Esophagus mucosa (tissue), 1 donor: ENCODE measurements at regions not wholly inside any gene's neighbourhood (a gene's known extent, or its start where the extent isn't known, plus 50 kb on each side); places are given as distances from the start of the nearest gene placed in this dataset.

Experiments
- ATAC-seq: fragments of 200-7000 bp; cut with Tn5 transposase; one replicate; pipeline ENCODE4 v1.9.1; 2020
- donor health status: DM: yes; HTN: yes; CAD: no.

GRCh38 chr6:90403489-90404381 is 107.1 kb upstream of the BACH2 start:
- ATAC-seq, result no peak

DNA sequence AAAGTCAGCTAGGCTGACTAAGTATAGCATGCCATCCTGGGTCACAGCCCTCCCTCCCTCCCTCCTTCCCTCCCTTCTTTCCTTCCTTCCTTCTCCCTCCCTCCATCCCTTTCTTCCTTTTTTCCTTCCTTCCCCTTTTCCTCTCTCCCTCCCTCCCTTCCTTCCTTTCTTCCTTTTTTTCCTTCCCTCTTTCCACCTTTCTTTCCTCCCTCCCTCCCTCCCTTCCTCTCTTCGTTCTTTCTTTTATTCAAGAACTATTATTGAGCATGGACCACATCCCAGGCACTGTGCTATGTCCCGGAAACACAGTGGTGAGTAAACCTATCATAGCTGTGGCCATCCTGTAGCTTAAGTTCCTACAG is 106.2 kb upstream of the BACH2 start:
- no peak for ATAC-seq

DNA sequence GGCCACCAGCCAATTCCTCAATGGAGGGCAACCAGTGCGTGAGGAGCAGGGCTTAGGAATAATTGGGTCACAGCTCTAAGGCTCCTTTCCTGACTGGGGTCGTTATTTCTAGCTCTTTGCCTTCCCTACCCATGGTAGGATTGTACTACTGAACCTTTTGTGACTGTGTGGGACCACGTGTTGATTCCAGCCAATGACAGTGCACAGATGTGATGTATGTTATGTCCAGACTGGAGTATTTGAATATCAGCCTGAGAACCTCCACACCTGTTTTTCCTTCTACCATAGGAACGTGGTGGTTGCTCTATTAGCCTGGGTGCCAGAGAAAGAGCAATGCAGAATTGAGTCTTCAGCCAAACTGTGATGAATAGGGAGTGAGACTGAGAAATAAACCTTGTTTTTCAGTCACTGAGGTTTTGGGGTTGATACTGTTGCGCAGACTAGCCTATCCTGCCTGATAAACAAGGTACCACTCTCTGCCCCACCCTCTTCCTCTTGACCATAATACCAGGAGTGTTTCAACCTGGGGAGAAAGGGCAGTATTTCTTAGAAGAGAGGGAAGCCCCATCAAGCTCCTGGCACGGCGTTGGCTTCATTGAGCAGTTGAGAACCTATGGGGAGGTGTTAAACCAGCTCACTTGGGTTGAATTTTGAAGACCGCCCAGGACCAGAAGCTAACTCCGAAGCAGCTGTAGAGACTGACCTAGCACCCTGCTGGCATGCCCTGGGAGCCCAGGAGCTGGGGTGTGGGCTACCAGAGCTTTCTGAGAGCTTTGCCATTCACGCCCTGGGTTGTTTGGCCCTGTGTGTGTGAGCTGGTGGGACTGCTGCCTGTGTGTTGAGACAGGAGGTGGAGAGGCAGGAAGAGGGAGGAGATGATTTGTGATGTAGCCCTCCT is 105.5 kb upstream of the BACH2 start:
- ATAC-seq, result no peak

DNA sequence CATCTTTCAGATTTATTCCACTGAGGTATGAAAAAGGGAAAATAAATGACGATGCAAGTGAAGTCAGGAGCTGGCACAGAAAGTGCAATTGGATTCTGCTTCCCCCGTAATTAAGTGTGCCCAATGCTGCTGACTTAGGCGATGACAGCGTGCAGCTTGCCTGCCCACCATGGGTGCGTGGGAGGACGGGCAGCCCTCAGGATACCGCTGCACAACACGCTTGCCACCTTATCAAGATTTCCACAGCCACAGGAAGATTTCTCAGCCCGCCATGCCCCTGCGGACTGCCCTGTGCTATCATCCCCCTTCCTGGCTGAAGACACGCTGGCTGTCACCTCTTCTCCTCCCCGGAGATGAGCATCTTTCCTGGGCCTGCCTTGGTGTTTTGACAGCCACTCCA is 103.3 kb upstream of the BACH2 start:
- ATAC-seq, result no peak

DNA sequence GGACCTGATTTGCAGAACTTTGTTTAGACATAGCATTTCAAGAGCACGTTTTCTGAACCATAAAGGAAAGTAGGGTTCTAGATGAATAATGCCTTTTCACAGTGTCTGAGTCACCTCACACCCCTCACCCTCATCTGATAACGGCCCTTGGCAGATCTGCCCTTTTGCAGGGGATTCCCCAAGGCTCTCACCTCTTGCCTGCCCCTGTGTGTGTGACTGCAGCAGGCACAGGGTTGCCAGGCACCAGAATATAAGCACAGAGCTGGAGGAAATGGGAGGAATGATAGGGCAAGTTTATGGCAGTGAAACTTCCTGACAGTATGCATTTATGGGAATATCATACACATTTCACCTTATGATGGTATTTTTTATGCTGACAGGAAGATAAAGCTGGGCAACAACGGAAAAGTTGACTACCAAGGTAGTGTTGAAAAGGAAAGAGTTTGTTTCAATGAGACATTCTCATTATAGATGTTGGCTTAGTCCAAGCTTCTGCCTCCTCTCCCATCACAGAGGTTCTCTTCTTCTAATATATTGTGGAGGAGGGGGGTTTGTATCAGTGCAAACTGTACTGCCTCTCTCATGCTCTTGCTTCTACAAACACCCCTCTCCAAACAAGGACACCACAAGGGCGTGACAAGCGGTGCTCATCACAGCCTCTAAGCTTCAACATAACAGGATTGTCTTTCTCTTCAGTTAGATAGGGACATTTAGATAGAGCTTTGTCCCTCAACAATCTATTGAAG is 101.5 kb upstream of the BACH2 start:
- ATAC-seq, result peak; percentile 8

- ATAC-seq, result no peak
Measured at GRCh38 chr6:90397047-90397446, 100.4 kb upstream of the BACH2 start.

GRCh38 chr6:90393232-90393884 is 96.7 kb upstream of the BACH2 start:
- ATAC-seq, result peak; percentile 78

DNA sequence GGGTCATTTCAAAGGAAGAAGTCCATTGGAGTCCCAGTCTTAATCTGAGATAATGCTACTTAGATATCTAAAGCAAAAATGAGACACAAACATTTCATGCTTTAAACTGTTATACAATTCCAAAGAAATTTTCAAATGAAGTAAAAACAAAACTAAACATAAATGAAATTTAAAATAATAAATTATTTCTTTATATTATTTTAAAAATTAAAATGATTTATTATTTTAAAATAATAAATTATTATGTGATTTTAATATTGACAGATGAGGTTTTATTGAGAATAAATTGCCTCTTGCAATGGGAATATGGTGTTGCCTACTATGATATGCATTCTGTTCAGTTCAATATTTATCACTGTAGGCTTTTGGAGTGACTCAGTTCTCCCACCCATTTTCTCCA is 93.7 kb upstream of the BACH2 start:
- no peak for ATAC-seq

DNA sequence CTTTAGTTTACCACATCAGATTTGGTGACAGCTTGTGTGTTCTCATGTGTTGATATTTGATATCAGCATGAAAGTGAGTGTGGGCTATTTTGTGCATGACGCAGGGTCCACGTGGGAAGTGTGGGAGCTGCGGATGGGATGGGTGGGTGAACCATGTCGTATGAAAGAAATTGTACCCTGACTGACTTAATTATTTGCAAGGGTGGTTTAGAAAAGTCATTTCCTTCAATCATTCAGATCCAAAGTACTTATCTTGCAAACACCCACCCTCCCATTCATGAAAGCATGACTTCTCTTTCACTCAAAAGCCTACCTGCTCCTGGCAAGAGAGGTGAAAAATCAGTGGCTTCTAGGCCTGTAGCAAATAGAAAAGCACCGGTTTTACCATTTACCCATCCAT is 91.8 kb upstream of the BACH2 start:
- no peak for ATAC-seq

DNA sequence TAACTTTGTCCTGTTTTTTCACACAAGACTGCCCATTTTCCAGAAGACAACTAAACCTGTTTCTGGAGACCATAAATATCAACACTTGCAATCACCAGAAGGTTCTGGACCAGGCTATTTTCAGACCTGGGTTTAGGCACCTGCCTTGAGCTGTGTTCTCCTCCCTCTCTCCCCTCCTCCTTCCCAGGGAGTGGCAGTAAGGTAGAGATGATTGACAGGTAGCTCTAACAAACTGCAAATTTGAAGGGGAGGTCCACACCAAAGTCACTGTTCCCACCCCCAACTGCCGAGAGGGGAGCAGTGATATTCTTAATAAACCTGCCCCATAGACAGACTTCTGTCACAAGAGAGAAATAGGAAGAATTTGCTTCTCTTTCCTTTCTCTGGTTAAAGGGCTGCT is 91.2 kb upstream of the BACH2 start:
- ATAC-seq, result no peak

DNA sequence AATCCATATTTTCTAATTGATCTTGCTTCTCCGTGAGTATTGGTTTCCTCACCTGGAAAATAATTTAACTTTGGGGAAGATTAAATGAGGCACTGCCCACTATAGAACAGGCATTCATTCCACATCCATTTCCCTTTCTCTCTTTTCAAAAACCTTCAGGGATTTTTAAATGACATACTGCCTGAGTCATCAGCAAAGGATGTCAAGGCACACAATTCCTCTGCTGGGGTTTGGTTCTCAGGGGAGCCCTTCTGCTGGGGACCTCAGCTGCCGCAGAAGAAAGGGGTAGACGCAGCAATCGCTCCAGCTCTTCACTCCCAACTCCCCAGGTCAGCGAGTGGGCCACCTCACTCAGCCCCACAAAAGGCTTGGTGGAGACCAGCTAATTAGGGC is 90.7 kb upstream of the BACH2 start:
- no peak for ATAC-seq

GRCh38 chr6:90386399-90387382 is 90.0 kb upstream of the BACH2 start:
- no peak for ATAC-seq

- no peak for ATAC-seq
Measured at GRCh38 chr6:90385759-90386313, 89.2 kb upstream of the BACH2 start.

DNA sequence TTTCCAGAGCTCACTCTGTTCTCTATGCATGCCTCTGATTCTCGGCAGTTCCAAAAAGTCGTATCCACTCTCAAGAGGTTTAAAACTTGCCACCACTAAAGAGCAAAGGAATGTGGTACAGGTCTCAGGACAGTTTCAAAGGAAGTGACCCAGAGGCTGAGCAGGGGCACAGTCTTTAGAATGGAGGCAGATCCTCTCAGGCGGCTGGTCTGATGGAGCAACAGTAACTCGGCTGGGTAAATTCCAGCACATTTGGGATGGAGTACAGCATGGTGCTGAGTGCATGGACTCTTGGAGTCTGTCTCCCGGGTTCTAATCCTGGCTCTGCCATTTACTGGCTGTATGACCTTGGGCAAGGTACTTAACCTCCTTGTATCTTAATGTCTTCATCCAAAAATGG is 88.1 kb upstream of the BACH2 start:
- ATAC-seq, result no peak

- ATAC-seq, result peak; percentile 36
Measured at GRCh38 chr6:90383196-90383822, 86.7 kb upstream of the BACH2 start.

- no peak for ATAC-seq
Measured at GRCh38 chr6:90382760-90383159, 86.1 kb upstream of the BACH2 start.

- peak; percentile 70 for ATAC-seq
Measured at GRCh38 chr6:90375681-90376439, 79.2 kb upstream of the BACH2 start.

GRCh38 chr6:90374201-90374600 is 77.6 kb upstream of the BACH2 start:
- no peak for ATAC-seq

- no peak for ATAC-seq
Measured at GRCh38 chr6:90372885-90373284, 76.2 kb upstream of the BACH2 start.

DNA sequence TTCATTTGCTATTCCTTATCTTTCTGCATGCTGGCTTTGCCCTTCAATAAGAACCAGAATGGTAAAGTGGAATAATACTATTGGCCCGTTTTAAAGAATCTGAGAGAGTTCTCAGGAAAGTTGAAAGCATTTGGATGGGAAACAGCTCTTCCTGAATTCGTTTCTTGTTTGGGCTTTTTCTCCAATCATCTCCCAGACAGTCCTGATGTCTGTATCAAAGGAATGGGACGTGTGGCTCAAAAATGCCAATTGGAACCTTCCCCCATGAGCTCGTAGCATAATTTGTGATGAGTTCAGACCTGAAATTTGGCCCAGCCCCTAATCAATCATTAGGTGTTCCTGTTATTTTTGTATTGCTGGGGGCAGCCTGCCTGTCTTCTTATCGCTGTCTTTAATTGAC is 75.8 kb upstream of the BACH2 start:
- no peak for ATAC-seq
